SK-N-SH (cell line): ENCODE measurements at regions not wholly inside any gene's neighbourhood (a gene's known extent, or its start where the extent isn't known, plus 50 kb on each side); places are given as distances from the start of the nearest gene placed in this dataset.

Experiments used
- CTCF ChIA-PET: fragments of 300-600, 350-600 bp; formaldehyde crosslinking; extraction: SDS; loops from one replicate; lab custom pipeline; 2021; lab: Yijun Ruan, JAX
- POLR2A ChIA-PET: fragments of 350-600 bp; sonication (Branson Sonifier 250); formaldehyde crosslinking; extraction: SDS; loops from one replicate; lab custom pipeline; 2020; ENCODE audit warnings: antibody characterized with exemption, inconsistent platforms; lab: Yijun Ruan, JAX
- DNase-seq: peaks from one replicate; pipeline ENCODE4 v3.0.0; 2012
- H2AFZ ChIP-seq: fragments of 200-600 bp; sonication (generic); 2 replicates; pipeline ENCODE4 v1.8.1; 2016; ENCODE audit warnings: antibody characterized with exemption, mild to moderate bottlenecking, low read depth
- H3F3A ChIP-seq: fragments of 200-600 bp; sonication (generic); replicated peaks from 2 replicates; pipeline ENCODE3; 2016; ENCODE audit warnings: antibody characterized with exemption, mild to moderate bottlenecking; ENCODE audit not compliant: insufficient read depth
- H3K27ac ChIP-seq, 2 experiments: fragments of 200-500 bp in 1 of 2; fragments of 200-600 bp in 1 of 2; sonication (Bioruptor generic) in 1 of 2; sonication (generic), shearing (Covaris generic) in 1 of 2; 2 replicates each; pipeline versions ENCODE4 v1.5.1 to v1.6.1; 2014 to 2016; ENCODE audit warnings: low read depth in 2 of 2, inconsistent platforms in 1 of 2, low read length in 1 of 2, mild to moderate bottlenecking in 1 of 2, mixed read lengths in 1 of 2
- H3K27me3 ChIP-seq: fragments of 200-600 bp; sonication (generic), shearing (Covaris generic); 2 replicates; pipeline ENCODE4 v1.6.1; 2016; ENCODE audit warnings: mixed run types; ENCODE audit not compliant: insufficient read depth
- H3K36me3 ChIP-seq, 2 experiments: fragments of 200-500 bp in 1 of 2; fragments of 200-600 bp in 1 of 2; sonication (Bioruptor generic) in 1 of 2; sonication (generic) in 1 of 2; replicated peaks in 1 of 2; 2 replicates each; pipeline versions ENCODE3 to v1.5.1; 2014 to 2016; ENCODE audit warnings: low read length in 1 of 2, mild to moderate bottlenecking in 1 of 2; ENCODE audit not compliant: insufficient read depth in 2 of 2, control insufficient read depth in 1 of 2
- H3K4me1 ChIP-seq, 2 experiments: fragments of 200-500 bp in 1 of 2; fragments of 200-600 bp in 1 of 2; sonication (Bioruptor generic) in 1 of 2; sonication (generic), shearing (Covaris generic) in 1 of 2; 2 replicates each; pipeline versions ENCODE4 v1.5.1 to v1.6.1; 2014 to 2016; ENCODE audit warnings: low read depth in 1 of 2, low read length in 1 of 2, mixed run types in 1 of 2; ENCODE audit not compliant: insufficient read depth in 2 of 2, control insufficient read depth in 1 of 2
- H3K4me2 ChIP-seq: fragments of 200-600 bp; sonication (generic), shearing (Covaris generic); 2 replicates; pipeline ENCODE4 v1.6.1; 2017; ENCODE audit warnings: mixed run types
- H3K4me3 ChIP-seq, 2 experiments: fragments of 200-500 bp in 1 of 2; fragments of 200-600 bp in 1 of 2; sonication (Bioruptor generic) in 1 of 2; sonication (generic), shearing (Covaris generic) in 1 of 2; 2 replicates each; pipeline versions ENCODE4 v1.5.1 to v1.8.1; 2014 to 2016; ENCODE audit warnings: low read depth in 2 of 2, inconsistent platforms in 1 of 2, low read length in 1 of 2, mild to moderate bottlenecking in 1 of 2, mixed read lengths in 1 of 2, moderate library complexity in 1 of 2
- H3K79me2 ChIP-seq: fragments of 200-600 bp; sonication (generic); 2 replicates; pipeline ENCODE4 v1.8.1; 2017; ENCODE audit warnings: mild to moderate bottlenecking; ENCODE audit not compliant: insufficient read depth
- H3K9ac ChIP-seq: fragments of 200-600 bp; sonication (generic); 2 replicates; pipeline ENCODE4 v1.6.1; 2017; ENCODE audit warnings: mixed run types
- H3K9me2 ChIP-seq: fragments of 200-600 bp; sonication (generic); 2 replicates; pipeline ENCODE4 v1.6.1; 2017; ENCODE audit warnings: mixed run types
- H3K9me3 ChIP-seq: fragments of 200-600 bp; sonication (generic); 2 replicates; pipeline ENCODE4 v1.6.1; 2017; ENCODE audit warnings: mixed run types, mild to moderate bottlenecking, moderate library complexity
- H4K20me1 ChIP-seq: fragments of 200-600 bp; sonication (generic); 2 replicates; pipeline ENCODE4 v1.6.1; 2017; ENCODE audit warnings: mild to moderate bottlenecking, mixed run types; ENCODE audit not compliant: insufficient read depth
- ELF1 ChIP-seq: IDR thresholded peaks from 2 replicates; pipeline ENCODE4 v1.4.0; 2012
- EP300 ChIP-seq, 2 experiments: IDR thresholded peaks; 2 replicates each; pipeline versions ENCODE4 v1.4.0 to v1.6.1; 2012; ENCODE audit warnings: borderline replicate concordance in 1 of 2, low read depth in 1 of 2, low read length in 1 of 2
- EZH2phosphoT487 ChIP-seq: fragments of 200-600 bp; sonication (generic); IDR thresholded peaks from 2 replicates; pipeline ENCODE4 v1.6.1; 2017; ENCODE audit warnings: low read depth, mixed run types, mild to moderate bottlenecking, antibody characterized with exemption, moderate library complexity, borderline replicate concordance
- FOSL2 ChIP-seq: IDR thresholded peaks from 2 replicates; pipeline ENCODE4 v1.4.0; 2012; ENCODE audit warnings: low read depth, mild to moderate bottlenecking, moderate library complexity, borderline replicate concordance
- FOXM1 ChIP-seq: IDR thresholded peaks from 2 replicates; pipeline ENCODE4 v1.4.0; 2012; ENCODE audit warnings: low read depth, mild to moderate bottlenecking
- GATA2 ChIP-seq: sonication (generic); formaldehyde crosslinking; IDR thresholded peaks from 2 replicates; pipeline ENCODE4 v1.5.0; 2020; ENCODE audit warnings: mild to moderate bottlenecking, missing genetic modification reagents
- RAD21 ChIP-seq: IDR thresholded peaks from 2 replicates; pipeline ENCODE4 v1.6.1; 2012; ENCODE audit warnings: mild to moderate bottlenecking, low read length
- RFX5 ChIP-seq: IDR thresholded peaks from 2 replicates; pipeline ENCODE4 v1.6.1; 2012; ENCODE audit warnings: mild to moderate bottlenecking, improper control_type of control experiment, low read length
- RXRA ChIP-seq: IDR thresholded peaks from 2 replicates; pipeline ENCODE4 v1.4.0; 2012; ENCODE audit warnings: low read depth, mild to moderate bottlenecking, borderline replicate concordance
- TAF1 ChIP-seq: IDR thresholded peaks from 2 replicates; pipeline ENCODE4 v1.6.1; 2012; ENCODE audit warnings: low read depth, mild to moderate bottlenecking, low read length, moderate library complexity, borderline replicate concordance
- TEAD4 ChIP-seq: IDR thresholded peaks from 2 replicates; pipeline ENCODE4 v1.4.0; 2012; ENCODE audit warnings: mild to moderate bottlenecking, borderline replicate concordance; ENCODE audit not compliant: insufficient read depth
- YY1 ChIP-seq: IDR thresholded peaks from 2 replicates; pipeline ENCODE4 v1.4.0; 2012; ENCODE audit warnings: low read depth, mild to moderate bottlenecking
- WGBS: methylation state at CpG from one replicate; pipeline ENCODE4 v1.1.6; 2017; ENCODE audit warnings: low lambda C conversion rate; 5-methylcytosine and 5-hydroxymethylcytosine counted together
- TF ChIP-seq, protein P1 (sequence below): fragments of 200-600 bp; sonication (generic); IDR thresholded peaks from 2 replicates; pipeline ENCODE4 v1.6.1; 2017; ENCODE audit warnings: antibody characterized with exemption, mild to moderate bottlenecking, moderate library complexity
- TF ChIP-seq, protein P2 (sequence below): fragments of 150-350 bp; IDR thresholded peaks from 2 replicates; pipeline ENCODE4 v1.6.1; 2017; ENCODE audit warnings: antibody characterized with exemption, low read length, low read depth, borderline replicate concordance
- TF ChIP-seq, protein P3 (sequence below): IDR thresholded peaks from 2 replicates; pipeline ENCODE4 v1.4.0; 2012; ENCODE audit warnings: low read depth, borderline replicate concordance
- TF ChIP-seq, protein P4 (sequence below): IDR thresholded peaks from 2 replicates; pipeline ENCODE4; 2012
- TF ChIP-seq, protein P5 (sequence below): fragments of 150-350 bp; IDR thresholded peaks from 2 replicates; pipeline ENCODE4 v1.6.1; 2016; ENCODE audit warnings: mild to moderate bottlenecking, low read depth, low read length
- TF ChIP-seq, protein P6 (sequence below): IDR thresholded peaks from 2 replicates; pipeline ENCODE4 v1.4.0; 2012; ENCODE audit warnings: low read depth

DNA sequence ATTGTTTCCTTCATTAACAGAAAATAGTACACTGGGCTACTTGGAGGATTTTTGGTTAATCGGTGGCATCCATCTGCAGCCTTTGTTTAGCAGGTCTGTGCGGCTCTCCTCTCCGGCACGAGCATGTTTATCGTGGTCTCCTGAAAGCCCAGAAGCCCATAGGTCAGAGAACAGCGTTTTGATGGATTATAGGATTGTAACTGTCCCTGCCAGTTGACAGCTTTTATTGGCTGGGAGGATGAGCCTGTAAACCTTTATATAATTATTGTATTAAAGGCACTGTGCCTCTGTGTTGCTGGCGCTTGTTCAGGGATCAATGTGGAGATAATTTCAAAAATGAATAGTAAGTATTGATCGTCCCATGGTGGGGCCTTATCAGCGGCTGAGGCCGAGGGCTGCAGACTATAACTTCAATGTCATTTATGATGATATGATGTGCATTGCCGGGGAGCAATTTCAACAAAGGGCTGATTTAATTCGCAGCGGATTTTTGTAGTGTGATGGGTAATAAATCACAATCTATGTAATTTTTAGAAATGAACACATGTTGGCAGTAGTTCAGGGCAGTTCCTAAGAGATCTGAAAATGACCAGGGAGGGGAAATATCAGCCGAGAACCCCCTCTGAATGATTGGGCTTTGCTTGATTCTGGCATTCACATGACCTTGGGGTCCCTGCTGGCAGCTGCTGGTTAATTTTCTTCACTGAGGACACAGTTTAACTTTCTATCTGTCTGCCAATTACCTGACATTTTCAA lies 736.1 kb downstream of the GALR1 start (continued):
- TF ChIP-seq, protein P1, sequence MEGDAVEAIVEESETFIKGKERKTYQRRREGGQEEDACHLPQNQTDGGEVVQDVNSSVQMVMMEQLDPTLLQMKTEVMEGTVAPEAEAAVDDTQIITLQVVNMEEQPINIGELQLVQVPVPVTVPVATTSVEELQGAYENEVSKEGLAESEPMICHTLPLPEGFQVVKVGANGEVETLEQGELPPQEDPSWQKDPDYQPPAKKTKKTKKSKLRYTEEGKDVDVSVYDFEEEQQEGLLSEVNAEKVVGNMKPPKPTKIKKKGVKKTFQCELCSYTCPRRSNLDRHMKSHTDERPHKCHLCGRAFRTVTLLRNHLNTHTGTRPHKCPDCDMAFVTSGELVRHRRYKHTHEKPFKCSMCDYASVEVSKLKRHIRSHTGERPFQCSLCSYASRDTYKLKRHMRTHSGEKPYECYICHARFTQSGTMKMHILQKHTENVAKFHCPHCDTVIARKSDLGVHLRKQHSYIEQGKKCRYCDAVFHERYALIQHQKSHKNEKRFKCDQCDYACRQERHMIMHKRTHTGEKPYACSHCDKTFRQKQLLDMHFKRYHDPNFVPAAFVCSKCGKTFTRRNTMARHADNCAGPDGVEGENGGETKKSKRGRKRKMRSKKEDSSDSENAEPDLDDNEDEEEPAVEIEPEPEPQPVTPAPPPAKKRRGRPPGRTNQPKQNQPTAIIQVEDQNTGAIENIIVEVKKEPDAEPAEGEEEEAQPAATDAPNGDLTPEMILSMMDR, result no peak
- TF ChIP-seq, protein P2, sequence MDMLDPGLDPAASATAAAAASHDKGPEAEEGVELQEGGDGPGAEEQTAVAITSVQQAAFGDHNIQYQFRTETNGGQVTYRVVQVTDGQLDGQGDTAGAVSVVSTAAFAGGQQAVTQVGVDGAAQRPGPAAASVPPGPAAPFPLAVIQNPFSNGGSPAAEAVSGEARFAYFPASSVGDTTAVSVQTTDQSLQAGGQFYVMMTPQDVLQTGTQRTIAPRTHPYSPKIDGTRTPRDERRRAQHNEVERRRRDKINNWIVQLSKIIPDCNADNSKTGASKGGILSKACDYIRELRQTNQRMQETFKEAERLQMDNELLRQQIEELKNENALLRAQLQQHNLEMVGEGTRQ, result no peak
- TF ChIP-seq RAD21, result no peak
- no peak for TF ChIP-seq RXRA
- TF ChIP-seq, protein P3, sequence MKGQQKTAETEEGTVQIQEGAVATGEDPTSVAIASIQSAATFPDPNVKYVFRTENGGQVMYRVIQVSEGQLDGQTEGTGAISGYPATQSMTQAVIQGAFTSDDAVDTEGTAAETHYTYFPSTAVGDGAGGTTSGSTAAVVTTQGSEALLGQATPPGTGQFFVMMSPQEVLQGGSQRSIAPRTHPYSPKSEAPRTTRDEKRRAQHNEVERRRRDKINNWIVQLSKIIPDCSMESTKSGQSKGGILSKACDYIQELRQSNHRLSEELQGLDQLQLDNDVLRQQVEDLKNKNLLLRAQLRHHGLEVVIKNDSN, result no peak
- TF ChIP-seq FOXM1, result no peak
- TF ChIP-seq, protein P4, sequence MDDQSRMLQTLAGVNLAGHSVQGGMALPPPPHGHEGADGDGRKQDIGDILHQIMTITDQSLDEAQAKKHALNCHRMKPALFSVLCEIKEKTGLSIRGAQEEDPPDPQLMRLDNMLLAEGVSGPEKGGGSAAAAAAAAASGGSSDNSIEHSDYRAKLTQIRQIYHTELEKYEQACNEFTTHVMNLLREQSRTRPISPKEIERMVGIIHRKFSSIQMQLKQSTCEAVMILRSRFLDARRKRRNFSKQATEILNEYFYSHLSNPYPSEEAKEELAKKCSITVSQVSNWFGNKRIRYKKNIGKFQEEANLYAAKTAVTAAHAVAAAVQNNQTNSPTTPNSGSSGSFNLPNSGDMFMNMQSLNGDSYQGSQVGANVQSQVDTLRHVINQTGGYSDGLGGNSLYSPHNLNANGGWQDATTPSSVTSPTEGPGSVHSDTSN, result no peak
- TF ChIP-seq YY1, result no peak
- TF ChIP-seq EP300 (IDR thresholded peaks at IDR 0.05; ENCODE audit: borderline replicate concordance in 1 of 2, low read depth in 1 of 2, low read length in 1 of 2), result no peak
- no peak for TF ChIP-seq TEAD4

DNA sequence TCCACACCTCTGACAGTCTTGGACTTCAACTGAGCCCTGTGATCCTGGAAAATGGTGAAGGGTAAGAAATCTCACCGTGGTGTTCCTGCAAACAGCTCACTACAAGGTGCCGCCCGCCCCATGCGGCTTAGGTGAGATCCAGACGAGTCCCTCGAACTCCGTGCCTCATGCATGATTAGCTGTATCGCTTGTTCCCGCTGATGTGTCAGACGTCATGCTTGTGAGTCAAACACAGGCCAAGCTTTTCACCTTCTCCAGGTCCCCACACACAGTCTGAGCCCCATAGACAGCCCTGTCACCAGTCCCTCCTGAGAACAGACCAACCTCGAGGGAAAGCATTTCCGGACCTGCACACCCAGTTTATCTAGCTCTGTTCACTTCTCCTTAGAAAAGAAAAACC lies 740.5 kb downstream of the GALR1 start:
- POLR2A ChIA-PET, result no interaction called here
- Histone ChIP-seq H3K9me2 (no peaks in the 10 kb centered on the region), H2AFZ (no peak overlapping the region), H3K4me2 (no peak overlapping the region), H3K9me3 (no peaks in the 10 kb centered on the region), H3K27ac (no peak overlapping the region), H4K20me1 (no peaks in the 10 kb centered on the region), H3K4me1 (no peaks in the 10 kb centered on the region), H3K79me2 (no peaks in the 10 kb centered on the region), H3K9ac (no peak overlapping the region), H3F3A (no peaks in the 10 kb centered on the region), H3K36me3 (no peaks in the 10 kb centered on the region), H3K27me3 (no peaks in the 10 kb centered on the region), H3K4me3 (no peak overlapping the region)
- CTCF ChIA-PET, result no interaction called here
- 3% methylated on average over 12 of the region's 12 CpGs for WGBS
- DNase-seq, result no peak
- no peak for TF ChIP-seq RFX5
- TF ChIP-seq, protein P3, result no peak
- TF ChIP-seq FOSL2, result no peak
- no peak for TF ChIP-seq GATA2 (CRISPR knock-in tag)
- TF ChIP-seq TAF1, result no peak
- no peak for TF ChIP-seq EZH2phosphoT487
- TF ChIP-seq ELF1, result no peak
- TF ChIP-seq, protein P5, sequence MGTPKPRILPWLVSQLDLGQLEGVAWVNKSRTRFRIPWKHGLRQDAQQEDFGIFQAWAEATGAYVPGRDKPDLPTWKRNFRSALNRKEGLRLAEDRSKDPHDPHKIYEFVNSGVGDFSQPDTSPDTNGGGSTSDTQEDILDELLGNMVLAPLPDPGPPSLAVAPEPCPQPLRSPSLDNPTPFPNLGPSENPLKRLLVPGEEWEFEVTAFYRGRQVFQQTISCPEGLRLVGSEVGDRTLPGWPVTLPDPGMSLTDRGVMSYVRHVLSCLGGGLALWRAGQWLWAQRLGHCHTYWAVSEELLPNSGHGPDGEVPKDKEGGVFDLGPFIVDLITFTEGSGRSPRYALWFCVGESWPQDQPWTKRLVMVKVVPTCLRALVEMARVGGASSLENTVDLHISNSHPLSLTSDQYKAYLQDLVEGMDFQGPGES, result no peak
- no peak for TF ChIP-seq YY1
- TF ChIP-seq, protein P6, sequence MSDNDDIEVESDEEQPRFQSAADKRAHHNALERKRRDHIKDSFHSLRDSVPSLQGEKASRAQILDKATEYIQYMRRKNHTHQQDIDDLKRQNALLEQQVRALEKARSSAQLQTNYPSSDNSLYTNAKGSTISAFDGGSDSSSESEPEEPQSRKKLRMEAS, result no peak
- TF ChIP-seq, all 33 proteins: peak for 0
